Ammon's horn (tissue), 1 donor: ENCODE measurements at regions not wholly inside any gene's neighbourhood (a gene's known extent, or its start where the extent isn't known, plus 50 kb on each side); places are given as distances from the start of the nearest gene placed in this dataset.

Experiments used
- DNase-seq: peaks from one replicate; pipeline ENCODE4 v3.0.0-alpha.2; 2016; ENCODE audit warnings: low spot score

DNA sequence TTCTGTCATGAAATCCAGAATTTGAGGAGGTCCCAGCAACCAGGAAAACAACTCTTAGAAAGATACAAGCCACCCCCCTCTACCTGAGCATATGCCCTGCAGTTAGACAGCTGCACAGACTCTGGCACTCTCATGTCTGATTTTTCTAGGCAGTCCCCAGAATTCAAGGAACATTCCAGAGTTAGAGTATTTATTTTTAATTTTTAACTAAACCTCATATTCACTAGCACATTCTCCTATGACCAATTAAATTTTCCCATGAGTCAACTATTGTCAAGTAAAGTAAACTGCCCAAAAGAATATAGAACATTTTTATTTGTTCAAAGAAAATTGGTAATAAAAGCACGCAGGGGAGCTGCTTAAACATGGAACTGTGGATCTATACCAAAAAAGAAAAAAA lies 490.5 kb upstream of the SEMA6A start:
- DNase-seq, result no peak

DNA sequence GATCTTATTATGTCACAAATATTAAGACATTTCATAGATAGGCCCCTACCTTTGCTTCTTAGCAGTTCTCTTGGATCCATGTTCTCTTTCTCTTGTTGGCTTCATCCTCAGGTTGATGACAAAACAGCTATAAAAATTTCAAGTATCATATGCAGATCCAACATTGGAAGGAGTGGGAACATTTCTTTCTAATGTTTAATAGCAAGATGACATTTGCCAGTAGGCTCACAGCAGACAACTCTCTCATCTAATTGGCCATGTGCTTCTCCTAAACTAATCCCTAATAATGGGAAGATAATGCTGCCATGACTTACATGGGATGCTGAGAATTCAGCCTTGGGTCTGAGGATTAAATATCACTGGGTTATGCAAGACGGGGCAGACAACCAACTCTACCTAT lies 485.5 kb upstream of the SEMA6A start:
- DNase-seq, result no peak

DNA sequence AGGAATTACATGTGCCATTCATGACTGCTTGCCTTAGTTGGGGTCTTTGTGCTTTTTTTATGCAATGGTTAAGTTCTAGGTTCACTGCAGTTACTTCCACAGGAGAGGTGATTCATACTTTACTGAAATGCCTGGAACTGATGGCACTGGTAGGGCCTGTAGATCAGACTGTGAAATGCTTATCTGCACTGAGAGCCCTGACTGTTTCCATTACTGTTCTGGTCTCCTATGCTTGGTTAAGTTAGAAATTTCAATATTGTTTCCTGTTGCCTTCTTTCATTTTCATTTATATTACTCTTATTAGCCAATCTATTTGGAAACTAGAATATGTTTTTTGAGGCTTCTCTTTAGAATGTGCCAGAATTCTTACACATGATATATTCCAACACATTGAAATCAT lies 484.1 kb upstream of the SEMA6A start:
- DNase-seq, result no peak

DNA sequence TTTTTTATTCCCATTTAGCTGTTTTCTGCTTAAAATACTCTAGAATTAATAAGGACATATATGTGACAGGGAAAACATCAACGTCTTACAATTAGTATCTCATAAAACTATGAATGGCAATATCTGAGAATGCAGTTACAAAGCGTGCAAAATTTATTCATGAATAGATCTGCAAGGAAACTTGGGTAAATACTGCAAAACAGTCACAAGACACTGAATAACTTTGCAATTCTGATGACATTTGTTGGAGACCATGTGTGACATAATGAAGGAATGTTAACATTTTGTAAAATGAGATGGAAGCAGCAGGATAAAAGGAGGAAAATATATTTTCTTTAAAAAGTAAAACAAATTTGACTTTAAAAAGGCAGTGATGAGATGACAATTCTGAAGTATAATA lies 480.9 kb upstream of the SEMA6A start:
- no peak for DNase-seq

DNA sequence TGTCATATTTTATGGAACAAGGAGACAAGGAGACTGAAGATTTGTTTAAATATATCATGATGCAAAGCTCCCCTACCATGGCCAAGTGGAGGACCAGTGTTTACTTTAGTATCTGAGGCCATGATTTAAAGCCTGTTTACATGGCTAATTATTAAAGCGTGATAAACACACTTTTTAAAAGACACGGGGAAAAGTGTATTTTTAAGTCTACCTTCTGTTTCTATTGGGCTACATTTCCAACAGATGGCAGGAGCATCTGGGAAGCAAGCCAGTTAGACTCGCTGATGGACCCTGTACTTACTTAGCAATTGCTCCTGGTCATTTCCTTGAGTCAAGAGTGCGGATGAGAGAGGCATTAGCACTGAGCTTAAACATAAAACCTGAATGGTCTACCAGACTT lies 480.3 kb upstream of the SEMA6A start:
- no peak for DNase-seq

DNA sequence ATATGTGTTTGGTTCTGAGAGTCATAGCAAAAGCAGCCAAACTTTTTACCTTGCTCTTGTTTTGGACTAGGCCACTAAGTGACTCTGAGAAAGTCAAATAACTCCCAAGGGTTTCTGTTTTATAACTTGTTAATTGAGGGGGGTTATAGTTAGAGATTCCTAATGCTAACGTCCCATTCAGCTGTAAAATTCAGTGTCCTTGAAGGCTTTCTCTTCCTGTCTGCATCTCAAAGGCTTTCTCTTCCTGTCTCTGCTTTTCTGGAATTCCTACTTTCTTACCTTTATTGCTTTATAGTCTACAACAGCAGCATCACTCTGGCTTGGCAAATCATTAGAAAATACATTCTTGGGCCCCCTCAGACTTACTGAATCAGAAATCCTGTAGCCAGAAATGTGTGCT lies 479.5 kb upstream of the SEMA6A start:
- no peak for DNase-seq

DNA sequence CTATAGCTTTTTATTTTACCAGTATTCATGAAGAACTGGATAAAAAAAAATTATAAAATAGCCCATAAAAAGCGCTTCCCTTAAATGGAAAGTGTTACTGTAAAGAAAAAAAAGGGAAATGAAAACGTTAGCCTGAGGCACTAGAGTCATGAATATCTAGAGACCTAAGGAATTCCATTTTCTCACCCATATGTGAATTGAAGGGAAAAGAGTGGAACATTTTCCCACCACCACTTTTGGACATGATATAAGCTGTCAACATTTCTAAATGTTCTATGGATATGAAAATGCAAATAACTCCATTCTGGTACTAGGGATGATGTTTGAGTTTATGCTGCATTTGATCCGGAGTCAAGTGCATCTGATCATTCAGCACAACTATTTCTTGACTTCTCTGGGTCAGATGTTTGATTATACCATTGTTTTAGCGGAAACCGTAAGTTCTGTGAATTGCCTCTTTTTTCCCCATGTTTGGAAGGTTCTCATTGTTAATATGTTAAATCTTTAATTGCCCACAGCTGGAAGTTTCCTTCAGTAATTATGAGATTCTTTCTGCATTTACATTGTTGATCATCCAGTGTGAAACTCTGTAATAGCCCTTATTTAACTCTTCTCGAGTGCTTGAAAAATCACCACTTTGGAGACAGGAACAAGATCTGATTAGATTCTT lies 467.4 kb upstream of the SEMA6A start:
- no peak for DNase-seq

DNA sequence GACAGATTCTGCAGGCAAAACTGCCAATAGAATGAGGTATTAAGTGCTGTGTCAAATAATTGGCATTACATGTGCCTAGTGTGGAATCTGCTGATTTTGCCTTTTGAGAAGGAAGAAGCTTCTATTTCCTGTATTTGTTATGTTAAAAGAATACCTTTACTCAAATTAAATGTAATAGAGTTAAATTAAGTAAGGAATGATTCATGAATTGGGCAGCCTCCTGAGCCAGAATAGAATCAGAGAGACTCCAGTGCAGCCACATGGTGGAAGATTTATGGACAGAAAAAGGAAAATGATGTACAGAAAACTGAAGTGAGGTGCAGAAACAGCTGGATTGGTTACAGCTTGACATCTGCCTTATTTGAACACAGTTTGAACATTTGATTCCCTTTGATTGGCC lies 464.4 kb upstream of the SEMA6A start:
- no peak for DNase-seq

DNA sequence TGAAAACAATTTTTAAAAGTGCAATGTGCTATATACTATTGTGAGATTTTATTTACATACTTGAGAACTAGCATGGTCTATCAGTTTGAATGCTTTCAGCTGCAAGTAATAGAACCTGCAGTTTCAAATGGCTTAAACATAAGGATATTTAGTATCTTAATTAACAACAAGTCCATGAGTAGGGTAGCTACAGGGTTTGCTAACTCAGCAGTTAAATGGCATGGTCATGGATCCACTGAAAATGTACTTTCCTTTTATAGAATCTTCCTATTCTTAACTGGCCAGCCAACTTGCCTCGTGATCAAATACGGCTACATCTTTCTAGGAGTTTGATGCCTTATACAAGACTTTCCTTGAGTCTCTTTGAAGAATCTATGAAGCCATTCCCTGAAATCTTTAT lies 452.8 kb upstream of the SEMA6A start:
- no peak for DNase-seq

DNA sequence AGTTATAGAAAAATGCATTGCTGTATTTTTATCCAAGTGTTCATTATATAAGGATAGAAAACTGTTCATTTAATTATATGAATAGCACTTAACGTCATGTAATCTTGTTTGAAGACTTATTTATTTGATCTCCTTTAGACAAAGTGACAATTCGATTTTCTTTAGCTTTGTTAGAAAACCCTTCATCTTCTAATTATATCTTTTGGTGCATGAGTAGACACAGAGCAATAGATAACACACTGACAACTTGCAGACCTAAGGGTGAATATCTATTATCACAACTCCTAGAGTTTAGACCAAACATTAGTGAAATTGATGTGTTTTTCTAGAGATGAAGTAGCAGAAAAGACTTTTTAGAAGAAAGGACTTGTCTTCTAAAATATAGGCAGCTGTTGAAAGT lies 446.4 kb upstream of the SEMA6A start:
- DNase-seq, result no peak

DNA sequence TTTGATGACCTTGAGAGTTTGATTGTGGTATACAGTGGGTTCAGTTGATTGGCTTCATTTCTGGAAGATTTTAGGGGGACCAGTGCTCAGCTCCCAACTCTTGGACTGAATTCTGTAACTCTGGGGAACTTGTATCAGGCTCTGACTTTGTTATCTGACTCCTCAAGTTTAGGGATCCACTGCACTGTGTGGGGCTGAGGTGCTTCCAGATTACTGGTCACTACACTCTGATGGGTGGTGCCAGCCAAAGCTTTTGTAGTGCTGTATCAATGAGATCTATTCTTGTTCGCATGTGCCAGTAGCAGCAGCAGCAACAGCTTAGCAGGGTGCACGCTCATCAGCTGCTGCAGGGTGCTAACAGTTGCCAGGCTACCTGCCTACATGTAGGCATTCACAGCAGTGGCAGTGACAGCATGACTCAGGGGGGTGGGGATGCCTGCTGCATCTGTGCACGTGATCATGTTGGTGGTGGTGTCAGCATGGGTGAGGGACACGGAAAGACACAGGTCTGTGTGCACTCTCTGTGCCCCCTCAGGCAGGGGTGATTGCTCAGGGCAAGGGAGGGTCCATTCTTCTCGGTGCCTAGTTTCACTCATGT lies 438.8 kb upstream of the SEMA6A start:
- peak; percentile 18 for DNase-seq

DNA sequence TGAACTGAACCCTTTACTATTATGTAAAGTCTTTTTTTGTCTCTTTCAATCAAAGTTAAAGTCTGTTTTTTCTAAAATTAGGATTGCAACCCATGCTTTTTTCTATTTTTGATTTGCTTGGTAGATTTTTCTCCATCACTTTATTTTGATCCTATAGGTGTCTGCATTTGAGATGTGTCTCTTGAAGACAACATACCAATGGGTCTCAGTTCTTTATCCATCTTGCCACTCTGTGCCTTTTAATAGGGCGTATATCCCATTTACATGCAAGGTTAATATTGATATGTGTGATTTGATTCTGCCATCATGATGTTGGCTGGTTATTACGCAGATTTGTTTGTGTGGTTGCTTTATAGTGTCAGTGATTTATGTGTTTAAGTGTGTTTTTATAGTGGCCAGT lies 436.0 kb upstream of the SEMA6A start:
- no peak for DNase-seq

DNA sequence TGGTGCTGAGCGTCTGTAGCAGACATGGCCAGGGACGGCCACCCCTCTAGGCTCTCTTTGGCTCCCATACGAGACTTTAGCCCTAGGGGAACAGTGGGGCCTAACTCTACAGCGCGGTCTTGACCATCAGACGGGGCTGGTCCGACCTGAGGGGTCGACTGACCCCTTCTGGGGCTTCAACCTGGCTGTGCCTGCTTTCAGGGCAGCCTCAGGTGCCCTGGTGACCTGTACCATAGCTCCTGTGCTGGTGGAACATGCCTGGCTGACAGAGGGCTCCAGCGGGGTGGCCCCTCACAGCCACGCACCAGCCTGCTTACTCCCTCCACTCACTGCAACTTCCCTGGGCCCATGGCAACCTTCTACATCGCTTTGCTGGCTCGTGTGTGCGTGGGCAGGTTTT lies 423.4 kb upstream of the SEMA6A start:
- DNase-seq, result no peak

DNA sequence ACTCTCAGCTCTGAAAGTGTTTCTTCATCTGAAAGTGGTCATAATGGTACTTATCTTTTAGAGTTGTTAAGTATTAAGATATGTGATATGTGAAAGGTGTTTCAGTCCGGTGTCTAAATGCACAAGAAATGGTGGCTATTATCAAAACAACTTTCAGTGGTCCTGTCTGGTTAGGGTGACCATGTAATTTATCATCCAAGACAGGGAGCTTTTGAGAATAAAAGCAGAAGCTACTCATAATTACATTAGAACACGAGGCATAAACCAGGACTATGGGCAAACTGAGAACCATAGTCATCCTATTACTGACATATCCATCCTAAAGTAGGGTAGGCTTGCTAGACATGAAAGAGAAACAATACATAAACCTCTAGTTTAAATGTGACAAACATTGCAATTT lies 418.1 kb upstream of the SEMA6A start:
- DNase-seq, result no peak

DNA sequence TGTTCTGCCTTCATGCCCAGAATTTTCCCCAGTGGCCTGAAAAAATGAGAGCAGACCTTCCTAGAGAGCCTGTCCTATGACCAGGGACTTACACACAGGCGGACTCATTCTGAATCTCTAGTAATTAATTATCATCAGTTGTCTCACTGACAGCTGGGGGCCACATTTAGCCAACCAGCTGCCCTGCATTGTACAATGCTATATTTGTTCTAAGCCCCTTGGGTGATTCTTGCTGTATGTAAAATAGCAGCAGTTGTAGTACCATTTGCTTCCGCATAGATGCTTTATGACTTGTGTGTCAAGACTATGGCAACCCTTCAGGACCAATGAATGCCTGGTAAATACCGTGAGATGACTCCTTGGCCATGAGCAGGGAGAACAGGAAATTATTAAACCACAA lies 415.4 kb upstream of the SEMA6A start:
- peak; percentile 67 for DNase-seq

DNA sequence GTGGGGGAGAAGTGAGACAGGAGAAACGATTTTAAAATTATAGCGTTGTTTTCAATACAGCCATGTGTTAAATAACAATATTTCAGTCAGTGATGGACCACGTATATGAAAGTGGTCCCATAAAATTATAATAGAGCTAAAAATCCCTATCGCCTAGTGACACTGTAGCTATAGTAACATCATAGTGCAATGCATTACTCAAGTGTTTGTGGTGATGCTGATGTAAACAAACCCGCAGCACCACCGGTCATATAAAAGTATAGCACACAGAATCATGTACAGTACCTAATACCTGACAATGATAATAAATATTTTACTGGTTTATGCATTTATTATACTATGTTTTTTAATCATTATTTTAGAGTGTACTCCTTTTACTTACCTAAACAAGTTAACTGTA lies 407.4 kb upstream of the SEMA6A start:
- no peak for DNase-seq

DNA sequence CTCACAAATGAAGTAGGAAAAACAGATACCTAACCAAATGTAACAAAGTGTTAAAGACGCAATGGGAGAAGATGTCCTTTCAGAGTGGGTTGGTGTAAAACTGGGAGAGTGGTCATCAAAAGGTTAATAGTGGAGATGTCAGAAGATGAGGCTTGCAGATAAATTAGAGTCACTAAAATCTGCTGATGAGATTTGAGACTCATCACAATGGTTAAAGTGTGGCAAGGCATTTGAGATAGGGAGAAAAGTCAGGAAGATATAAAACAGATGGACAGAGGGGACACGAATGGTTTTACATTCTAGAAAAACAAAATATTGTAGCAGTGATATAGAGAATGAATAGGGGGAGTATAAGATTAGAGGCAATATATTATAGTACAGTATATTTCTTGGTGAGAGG lies 406.0 kb upstream of the SEMA6A start:
- no peak for DNase-seq

DNA sequence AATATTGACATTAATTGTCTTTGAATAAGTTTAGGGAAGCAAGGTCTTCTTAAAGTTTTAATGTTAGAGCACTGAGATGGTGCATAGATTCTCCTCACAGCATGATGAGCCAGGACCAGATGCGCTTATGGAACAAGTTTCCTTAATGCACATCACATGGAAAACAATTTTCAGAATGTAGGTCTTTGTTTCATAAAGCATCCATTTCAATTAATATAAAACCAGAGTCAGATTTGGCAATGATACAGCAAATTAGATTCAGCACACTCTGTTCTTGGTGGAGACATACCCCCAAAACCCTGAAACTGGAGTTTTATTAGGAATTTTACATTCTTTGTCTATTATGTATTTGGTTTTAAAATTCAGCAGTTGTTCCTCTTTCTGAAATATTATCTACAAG lies 402.1 kb upstream of the SEMA6A start:
- DNase-seq, result no peak

DNA sequence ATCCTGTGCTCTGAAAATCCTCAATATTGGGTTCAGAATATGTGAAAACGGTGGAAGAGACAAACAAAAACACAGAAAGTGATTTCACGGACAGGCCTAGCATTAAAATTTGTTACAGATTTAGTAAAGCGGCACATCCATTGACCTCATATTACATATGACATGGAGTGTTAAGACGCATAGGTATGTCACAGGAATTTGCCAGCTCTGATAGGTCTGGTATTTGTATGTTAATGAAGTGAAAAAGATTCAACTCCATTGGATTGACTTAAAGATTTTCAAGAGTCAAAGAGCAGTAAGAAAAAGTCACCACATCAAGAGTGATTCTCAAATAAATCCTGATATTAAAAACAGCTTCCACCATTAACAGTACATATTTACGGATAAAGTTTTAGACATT lies 396.5 kb upstream of the SEMA6A start:
- DNase-seq, result no peak

DNA sequence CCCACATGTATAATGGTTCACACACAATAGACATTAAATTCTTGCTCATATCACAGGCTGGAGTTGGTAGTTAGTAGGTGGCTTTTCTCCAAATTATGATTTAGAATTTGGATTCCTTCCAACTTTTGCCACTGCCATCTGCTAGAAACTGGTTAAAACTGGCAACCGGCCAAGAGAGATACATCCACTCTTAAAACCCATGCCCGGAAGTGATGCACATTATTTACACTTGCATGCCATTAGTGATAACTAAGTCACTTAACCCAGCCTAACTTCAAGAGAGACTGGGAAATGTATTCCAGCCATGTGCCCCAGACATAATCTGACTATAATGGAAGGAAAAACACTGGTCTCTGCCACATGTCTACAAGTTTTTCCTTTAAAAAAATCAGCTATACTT lies 395.7 kb upstream of the SEMA6A start:
- no peak for DNase-seq

DNA sequence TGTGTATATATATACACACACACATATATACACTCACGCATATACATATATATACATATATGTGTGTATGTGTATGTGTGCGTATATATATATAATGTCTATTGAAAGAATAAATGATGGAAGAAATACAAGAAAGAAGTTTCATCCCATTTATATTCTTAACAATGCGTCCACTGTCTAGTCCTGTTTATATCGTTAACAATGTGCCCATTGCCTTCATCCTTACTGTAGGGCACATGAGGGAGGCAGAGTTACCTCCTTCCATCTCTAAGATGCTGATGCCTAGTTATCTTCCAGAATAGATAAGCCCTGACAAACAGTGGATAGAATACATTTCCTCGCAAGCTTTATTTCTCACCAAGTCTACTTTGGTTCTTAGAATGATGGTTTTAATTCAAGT lies 389.8 kb upstream of the SEMA6A start:
- peak; percentile 48 for DNase-seq

DNA sequence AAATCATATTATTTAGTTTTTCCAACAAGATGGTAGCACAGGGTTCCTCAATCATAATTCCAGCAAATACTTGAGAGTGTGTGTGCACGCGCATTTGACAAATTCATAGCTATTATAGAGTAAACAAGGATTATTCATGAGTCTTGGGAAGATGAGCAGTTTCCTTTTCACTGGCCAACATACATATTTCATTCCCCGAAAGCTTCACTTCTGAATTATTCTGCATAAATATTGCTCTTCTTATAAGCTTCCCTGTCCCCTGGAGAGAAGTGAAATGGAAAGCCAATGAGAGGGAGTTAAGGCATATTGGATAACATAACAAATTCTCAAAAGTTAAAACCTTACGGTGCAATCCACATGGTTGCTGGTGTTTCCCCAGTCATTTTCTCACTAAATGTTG lies 386.4 kb upstream of the SEMA6A start:
- DNase-seq, result no peak

DNA sequence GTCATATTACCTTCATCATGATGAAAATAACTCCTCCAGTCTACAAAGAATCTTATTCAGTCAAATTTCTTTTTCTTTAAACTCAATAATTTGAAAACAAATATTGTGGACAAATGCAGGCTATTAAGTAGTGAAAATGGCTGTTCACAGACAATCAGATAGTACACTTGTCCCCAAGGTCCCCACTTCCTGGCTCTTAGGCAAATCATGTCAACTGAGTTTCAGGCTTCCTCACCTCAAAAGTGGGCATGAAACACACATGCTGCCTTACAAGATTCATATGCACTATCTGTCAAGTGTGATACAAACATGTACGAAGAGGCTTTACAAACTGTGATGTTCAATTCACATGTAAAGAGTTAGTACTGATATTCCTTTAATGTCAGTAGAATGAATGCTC lies 385.2 kb upstream of the SEMA6A start:
- DNase-seq, result no peak

DNA sequence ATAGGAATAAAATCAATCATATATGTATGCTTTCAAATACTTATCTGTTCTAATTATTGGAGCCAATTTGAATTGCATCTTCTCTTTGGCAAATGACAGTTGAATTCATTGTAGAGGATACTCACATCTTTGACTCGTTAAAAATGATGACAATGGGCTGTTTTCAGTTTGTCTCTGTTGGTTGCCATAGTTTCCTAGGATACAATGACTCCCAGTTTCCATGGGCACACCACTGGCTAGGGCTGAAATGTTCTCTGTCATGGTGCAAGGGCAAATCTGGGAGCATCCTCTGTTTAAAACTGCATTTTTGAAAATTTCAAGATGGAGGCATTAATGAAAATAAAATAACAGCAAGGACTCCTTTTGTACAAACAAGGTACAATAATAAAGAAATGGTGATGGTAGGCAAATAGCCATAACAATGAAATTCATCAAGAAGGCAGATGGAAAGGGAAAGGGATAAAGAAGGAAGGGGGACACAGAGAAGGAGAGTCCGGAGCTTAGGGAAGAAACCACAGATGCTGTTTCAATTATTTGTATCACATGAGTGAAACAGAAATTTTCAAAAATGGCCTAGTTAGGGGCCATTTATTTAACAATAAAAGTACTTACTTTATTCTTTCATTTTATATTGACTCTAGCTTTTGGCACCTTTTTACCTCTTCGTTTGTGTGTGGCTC lies 378.8 kb upstream of the SEMA6A start:
- DNase-seq, result peak; percentile 85
